NT2/D1 (cell line): ENCODE measurements at regions not wholly inside any gene's neighbourhood (a gene's known extent, or its start where the extent isn't known, plus 50 kb on each side); places are given as distances from the start of the nearest gene placed in this dataset.

Experiments used
- YY1 ChIP-seq: IDR thresholded peaks from 2 replicates; pipeline ENCODE4 v1.6.1; 2011; ENCODE audit not compliant: insufficient read length, insufficient read depth
- ZNF274 ChIP-seq: IDR thresholded peaks from 2 replicates; pipeline ENCODE4 v1.6.1; 2011; ENCODE audit warnings: mild to moderate bottlenecking, low read depth, low read length

- TF ChIP-seq ZNF274 (no peak), YY1 (no peak)
These were observed 247.3 kb downstream of the KCTD12 start for GRCh38 chr13:76638882-76639281.
